HG02938 (cell line): ENCODE measurements at regions not wholly inside any gene's neighbourhood (a gene's known extent, or its start where the extent isn't known, plus 50 kb on each side); places are given as distances from the start of the nearest gene placed in this dataset.

Experiments used
- ATAC-seq: cut with Tn5 transposase; IDR thresholded peaks from one replicate; pipeline ENCODE4 v1.9.1; 2021; ENCODE audit warnings: mild to moderate bottlenecking, moderate library complexity; ENCODE audit not compliant: unreplicated experiment

DNA sequence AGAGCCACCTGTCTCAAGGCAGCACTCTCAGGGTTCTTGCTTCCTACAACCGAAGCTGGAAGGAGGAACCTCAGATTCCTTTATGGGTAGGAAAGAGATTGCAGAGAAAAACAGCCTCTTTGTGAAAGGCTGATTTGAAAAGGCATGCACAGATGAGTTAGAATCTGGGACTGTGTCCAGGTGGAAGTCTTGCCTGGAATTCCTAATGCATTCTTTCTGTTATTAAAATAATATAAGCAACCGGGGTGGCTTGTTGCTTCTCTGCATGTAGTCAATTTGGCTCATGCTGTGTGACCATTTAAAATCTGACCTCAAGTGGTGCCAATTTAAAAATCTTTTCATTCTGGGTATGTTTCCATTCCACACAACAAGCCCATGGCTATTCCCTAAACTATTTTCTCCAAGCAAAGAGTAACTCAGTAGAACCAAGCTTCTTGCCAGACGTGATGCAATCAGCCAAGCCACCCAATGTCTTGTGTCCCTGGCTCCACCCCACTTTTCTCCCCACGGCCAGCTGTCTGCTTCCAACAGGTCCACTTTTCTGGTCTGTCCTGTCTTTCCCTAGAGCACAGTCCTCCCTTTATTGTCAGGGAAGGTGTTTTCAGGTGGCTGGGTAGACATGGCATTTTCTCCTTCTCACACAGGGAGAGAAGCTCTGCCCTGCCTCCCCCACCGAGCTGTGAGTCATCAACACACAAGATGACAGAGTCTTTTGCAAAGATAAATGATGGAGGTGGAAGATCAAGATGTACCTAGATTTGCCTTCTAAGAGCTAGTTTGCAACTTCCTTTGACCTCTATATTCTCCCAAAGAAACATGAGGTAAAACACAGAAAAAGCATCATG is 394.3 kb downstream of the FOXO1 start:
- no peak for ATAC-seq

DNA sequence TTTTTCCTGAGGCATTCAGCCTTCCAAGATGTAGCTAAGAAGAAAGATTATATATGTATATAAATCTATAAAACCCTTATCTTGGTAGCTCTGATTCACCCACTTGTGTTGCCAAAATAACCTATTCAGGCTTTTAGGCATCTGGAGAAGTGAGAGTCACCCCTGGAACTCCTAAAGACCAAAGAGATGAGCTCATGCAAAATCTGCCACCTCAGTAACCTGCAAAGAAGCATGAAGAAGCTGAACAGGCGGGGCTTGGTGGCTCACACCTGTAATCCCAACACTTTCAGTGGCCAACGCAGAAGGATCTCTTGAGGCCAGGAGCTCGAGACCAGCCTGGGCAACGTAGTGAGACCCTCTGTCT is 393.7 kb downstream of the FOXO1 start:
- no peak for ATAC-seq

DNA sequence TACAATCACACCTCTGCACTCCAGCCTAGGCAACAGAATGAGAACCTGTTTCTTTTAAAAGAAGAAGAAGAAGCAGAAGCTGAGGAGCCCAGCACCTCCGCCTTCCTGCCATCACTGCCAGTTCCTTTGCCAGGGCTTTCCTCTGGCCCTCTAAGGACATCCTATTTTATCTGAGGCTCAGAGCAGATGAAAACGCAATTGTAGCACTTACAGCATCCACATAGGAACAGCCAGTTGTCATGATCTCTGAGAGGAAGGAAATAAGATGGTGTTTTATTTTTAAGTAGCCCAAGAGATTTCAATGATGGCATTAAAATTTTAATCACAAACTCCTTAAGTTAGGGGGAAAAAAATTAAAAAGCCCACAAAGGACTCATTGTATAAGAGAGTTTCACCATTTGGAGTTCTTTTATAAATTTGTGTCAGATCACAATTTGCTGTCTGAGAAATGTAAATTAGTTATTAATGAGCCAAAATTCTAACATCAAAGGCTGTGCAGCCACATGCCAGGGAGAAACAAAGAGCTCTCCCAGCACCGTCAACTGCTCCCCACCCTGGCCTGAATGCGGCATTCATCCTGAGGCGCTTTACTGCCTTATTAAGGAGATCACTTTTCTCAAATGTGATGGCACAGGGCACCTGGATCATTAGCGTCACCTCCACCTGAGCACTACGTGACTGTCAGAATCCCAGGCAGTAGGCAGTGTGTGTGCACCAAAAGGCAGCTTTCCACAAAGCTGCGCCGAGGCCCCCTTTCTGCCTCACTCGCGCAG is 393.0 kb downstream of the FOXO1 start:
- no peak for ATAC-seq

DNA sequence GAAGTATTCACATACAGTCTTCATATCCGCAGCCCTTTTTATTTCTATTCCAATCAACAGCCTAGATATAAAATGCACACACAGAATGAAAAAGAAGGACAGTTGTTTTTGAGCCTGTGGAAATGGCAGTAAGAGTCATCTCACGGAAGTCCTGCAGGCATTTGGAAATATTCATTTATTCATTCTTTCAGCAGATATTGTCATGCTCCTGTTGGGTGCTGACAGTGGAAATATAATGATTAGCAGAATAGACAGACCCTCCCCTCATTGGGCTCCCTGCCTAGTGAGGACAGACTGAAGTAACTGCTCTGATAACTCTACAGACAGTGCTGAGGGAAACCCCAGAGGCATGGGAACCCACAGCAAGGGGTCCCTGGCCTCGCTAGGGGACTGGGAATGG is 392.3 kb downstream of the FOXO1 start:
- ATAC-seq = no peak

DNA sequence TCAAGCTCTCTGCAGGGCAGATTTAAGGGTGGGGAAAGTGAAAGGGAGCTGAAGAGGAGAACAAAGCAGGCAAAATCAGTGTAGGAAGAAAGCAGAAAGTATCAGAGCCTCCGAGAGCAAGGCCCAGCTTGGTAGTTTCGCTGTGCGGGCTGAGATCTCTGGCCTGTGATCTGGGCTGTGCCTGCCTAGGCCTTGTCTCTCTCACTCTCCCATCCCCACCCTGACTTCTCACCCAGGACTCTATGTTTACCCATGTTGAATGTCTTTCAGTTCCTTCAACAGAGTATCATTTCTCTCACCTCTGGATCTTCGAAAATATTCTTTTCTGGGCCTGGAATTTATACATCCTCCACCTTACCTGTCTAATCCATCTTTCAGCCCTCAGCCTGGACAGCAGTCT is 391.3 kb downstream of the FOXO1 start:
- ATAC-seq = no peak

DNA sequence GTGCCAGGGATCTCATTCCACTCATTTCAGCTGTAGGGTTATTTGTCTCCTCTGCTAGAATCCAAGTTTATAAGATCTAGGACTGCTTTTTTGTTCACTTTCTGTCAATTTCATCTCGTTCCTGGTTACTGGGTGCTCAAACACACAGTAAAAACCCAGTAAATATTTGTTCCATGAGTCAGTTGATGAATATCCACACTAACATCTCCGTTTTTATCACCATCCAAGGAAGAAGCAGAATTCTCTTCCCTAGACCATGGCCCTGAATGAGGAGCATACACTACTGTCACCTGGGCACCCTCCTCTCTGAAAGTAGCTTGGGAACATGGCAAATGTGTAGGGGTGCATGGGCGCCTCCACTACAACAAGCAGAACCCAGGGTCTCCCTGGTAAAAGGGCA is 390.8 kb downstream of the FOXO1 start:
- no peak for ATAC-seq

DNA sequence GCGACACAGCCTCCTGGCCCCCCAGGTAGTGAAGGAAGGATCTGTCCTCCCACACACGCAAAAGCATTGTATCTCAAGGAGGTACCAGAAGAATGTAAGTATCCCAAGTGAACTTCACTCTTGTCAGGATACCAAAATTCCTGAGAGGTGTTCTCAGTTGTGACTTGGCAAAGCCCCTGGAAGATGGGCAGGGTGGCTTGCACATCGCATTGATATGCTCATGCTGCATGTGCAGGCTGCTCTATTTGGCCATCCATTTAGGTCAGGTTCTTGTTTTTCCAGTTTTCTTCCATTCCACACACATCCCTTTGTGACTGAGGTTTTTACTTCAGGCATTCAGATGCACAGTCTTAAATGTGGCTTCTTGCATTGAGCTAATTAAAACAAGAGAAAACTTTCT is 382.8 kb downstream of the FOXO1 start:
- ATAC-seq = no peak

DNA sequence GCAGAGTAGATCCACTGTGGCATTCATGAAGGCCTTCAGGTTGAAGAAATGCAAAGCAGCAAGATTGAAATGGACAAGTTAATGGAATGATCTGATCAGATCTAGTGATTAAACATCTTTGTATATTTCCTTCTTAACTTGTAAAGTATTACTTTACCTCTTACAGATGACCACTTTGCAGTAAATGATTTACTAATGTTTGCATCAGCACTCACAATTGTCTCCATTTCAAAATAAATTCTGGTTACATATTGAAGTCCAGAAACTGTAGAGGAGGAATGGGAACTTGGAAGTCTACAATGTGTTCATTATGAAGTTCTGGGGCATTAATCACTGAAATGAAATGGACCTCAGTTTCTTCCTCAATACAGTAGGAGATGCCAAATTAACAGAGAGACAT is 380.8 kb downstream of the FOXO1 start:
- no peak for ATAC-seq

DNA sequence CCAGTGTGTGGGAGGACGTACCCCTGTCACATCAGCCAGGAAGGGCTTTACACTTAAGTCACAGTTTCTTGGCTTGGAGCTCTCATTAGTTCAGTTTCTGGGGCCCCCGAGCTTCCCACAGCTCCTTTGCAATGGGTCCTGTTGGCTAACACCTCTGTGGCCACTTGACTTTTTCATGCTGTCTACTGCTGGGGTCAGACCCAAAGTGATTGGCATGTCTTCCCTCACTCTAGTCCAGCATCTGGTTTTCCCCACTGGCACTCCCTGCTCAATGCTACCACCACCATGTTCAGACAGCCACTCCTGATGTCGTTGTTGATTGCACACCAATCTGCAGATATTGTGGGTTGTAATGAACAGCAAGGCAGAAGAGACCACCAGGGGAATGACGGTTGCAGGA is 379.0 kb downstream of the FOXO1 start:
- ATAC-seq = no peak

DNA sequence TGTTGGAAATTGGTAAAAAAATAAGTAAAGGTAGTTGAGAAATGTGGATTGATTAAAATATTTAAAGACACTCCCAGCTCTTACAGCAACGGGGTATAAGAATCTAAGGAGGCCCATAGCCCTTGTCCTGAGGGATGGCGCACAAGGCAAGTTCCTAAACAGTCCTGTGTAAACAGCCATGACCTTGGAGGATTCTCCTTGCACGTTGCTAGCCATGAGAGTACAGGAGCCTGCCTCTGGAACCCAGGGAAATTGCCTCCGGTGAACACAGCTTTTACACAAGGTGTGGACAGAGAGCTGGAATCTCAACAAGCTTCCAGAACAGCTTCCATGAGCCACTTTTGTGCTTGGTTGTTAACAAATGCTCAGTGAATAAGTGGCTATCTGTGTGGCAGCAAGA is 378.2 kb downstream of the FOXO1 start:
- ATAC-seq = no peak

DNA sequence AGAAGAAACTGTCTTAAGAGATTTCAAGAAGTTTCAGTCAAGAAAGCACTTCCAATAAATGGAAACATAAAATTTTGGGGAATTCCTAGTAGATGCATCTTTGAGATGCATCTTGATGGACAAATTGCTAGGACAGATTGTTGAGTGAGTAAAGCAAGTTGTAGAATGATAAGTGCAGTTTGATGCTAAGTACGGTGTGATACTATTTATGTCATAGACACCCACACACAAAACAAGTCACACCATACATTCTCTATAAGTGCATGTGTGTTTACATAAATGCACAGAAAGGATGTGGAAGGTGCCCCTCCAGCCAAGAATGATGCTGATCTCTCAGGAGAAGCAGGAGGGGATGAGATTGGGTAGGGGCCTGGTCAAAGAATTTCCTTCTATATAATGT is 375.7 kb downstream of the FOXO1 start:
- ATAC-seq = no peak

DNA sequence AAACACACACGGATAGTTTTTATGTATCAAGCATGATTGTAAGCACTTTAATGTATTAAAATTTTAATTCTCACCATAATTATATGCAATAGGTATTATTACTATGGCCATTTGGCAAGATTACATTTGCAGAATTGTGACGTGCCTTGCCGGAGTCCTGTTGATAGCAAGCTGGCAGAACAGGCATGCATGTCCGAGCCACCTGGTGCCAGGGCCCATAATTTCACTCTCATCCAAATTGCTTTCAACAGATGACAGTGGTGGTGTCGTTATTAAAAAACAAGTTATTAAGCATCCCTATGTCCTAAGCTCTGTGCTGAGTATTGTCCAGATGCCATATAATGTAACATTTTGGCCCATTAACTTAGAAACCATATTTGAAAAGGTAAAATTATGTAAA is 374.3 kb downstream of the FOXO1 start:
- no peak for ATAC-seq

DNA sequence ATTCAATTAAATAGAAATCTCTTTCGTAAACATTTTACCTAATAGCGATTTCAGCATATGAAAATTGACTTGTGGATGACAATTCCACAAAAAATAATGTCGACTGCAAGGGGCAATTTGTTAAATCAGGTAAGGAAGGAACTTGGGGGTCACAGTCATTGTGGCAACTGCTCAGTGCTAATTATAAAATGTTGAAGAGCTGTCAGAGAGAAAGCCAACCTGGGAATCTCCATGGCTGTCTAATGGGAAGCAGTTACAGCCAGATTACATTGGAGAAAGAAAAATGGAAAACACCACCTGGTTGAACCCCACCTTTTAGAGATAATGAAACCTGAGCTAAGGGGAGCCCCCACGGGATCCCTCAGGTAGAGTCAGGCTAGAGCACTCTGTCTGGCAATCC is 373.9 kb downstream of the FOXO1 start:
- no peak for ATAC-seq

DNA sequence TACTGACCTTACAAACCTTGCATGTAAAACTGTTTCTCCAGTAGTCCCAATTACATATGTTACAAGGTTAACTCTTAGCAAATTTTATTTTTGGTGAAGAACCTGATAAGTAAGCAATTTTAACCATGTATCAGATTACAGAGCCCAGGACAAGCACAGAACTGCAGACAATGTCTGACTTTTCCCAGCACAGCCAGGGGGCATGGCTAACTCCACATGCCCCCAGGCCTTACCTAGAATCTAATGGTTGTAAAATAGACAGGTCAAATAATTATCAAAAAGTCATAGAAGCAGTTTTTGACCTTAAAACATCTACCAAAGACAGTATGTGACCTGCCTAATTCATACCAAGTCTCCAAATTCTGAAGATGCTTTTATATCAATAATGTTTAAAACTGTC is 364.1 kb downstream of the FOXO1 start:
- ATAC-seq = no peak

DNA sequence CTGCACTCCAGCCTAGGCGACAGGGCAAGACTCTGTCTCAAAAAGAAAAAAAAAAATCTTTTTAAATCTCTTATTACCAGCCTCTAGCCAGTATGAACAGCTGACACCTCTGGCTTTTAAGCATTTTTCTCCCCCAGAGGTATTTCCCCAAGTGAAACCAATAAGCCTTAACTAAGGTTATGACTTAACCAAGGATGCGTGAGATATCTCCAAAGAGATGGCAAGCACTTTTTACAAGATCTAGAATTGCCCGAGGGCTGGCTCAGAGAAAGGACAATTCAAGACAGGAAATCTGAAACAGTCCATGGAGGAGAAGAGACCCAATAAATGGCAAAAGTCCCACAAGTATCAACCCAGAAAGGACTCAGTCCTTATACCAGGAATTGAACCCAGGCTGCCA is 362.1 kb downstream of the FOXO1 start:
- no peak for ATAC-seq

DNA sequence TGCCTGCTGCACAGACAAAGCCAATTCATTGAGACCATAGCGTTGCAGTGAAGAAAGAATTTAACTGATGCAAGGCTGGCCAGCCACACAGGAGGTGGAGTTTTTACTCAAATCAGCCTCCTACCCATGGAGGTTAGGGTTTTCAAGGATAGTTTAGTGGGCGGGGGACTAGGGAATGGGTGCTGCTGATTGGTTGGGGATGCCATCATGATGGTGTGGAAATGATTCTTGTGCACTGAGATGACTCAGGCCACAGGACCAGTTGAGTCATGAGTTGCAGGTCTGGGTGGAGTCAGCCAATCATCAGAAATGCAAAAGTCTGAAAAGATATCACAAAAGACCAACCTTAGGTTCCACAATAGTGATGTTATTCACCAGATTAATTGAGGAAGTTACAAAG is 359.6 kb downstream of the FOXO1 start:
- ATAC-seq = no peak

DNA sequence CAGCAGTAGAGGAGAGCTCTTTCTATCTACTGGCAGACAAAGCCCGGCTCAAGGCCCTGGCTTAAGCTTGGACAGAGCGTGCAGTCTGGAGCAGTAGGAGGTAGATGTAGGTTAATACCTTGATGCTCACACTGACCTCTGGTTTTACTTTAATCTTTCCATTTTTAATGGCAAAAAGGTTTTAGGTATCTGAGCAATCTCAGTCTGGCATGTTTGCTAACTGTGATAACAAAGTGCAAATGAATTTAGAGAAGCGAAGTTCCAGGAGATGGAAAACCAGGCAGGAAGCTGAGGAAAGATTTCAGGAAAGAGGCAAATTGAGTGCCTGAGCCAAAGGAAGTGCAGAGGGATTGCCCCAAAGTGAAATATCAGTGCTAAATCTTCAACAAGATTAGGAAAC is 356.6 kb downstream of the FOXO1 start:
- ATAC-seq = no peak

DNA sequence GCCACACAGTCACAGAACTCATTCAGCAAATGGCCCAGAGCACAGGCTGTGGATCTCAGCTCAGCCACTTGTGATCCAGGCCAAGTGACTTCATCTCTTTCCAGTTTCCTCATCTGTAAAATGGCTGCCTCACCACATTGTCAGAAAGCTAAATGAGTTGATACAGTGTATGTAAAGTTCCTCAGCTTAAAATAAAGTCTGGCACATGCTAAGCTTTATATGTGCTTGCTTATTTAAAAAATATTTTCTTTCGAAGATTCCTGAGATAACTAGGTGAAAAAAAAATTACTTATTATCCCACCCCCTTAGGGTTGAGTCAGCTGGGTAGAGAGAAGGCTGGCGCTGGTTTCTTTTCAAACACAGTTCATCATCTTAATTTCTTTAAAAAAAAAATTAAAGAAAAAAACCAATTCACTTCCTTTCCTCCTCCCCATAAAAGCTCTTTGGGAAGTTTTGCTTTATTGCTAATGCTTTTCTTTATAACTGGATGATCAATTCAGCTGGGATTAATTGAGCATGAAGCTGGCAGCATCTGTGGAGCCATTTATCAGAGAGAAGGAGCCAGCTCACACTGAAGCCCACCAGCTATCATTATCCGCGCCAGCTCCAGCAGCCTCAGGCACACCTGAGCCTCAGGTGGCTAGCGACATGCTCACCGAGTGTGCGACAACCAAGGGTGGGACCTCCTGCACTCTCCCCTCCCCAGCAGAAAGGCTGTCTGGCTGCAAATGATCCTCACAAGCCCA is 354.9 kb downstream of the FOXO1 start:
- no peak for ATAC-seq

DNA sequence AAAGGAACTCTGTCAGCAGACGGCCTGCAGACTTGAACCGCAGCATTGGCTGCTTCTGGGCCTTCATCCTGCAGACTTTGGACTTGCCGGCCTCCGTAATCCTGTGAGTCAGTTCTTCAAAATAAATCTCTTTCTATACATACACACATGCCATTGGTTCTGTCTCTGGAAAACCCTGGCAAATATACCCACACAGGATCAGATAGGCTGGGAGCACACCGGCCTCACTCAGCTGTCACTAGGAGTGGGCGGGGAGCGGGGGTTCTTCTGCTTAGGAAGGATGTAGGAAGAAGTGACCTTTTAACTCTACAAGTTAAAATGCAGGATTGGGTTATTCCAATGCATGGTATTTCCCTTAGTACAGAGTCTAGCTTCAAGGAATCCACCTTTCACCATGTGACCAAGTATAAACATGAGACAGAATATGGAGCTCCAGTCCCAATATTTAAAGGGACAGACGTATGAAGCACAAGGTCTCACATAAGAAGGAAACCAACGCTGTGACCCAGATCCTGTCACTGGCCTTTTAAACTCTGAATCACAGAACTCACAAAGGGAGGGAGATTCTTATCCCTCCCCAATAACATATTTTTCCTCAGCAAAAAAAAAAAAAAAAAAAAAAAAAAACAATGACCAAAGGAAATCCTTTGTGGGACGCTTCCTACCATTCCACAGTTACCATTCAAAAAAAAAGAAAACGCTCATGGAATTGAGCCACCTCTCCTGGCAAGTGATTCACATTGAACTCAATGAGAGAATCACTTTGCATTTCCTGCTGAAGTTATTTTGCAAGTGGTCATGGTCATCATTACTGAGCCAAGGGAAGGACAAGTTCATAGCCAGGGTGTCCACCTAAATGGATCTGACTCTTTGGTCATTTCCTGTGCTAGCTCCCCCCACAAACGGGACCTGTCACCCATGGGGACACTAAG is 352.9 kb downstream of the FOXO1 start:
- no peak for ATAC-seq

DNA sequence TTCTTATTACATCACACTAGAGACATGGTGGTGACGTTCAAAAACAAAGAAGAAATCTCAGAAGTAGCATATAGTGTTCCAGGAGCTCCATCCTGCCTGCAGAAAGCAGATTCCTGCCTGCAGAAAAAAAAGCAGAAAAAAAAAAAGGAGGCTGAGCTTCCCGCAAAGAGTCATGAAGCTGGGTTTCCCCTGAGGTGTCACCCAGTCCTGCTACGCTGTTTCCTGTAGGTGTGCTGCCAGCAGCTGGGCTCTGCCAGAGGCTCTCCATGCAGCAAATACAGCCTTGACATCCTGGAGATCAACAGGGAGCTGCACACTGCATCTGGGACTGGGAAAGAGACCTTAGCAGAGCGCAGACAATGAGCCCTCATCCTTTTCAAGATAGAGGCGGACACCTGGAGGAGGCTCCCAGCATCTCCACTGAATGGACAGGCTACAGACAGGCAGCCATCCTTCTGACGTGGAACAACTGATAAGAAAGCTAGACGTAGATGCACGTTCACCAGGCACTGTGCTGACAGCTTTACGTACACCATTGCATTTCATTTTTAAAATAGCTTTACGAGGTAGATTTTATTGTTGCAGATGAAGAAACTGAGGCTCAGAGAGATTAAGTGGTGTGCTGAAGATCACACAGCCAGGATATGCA is 350.9 kb downstream of the FOXO1 start:
- no peak for ATAC-seq
